Skeletal muscle cell (primary cell): ENCODE measurements at regions not wholly inside any gene's neighbourhood (a gene's known extent, or its start where the extent isn't known, plus 50 kb on each side); places are given as distances from the start of the nearest gene placed in this dataset.
A peak's percentile ranks its signal among the peaks of the same experiment; 100 is the strongest.

Experiments
- DNase-seq: peaks from one replicate; pipeline ENCODE4 v3.0.0-alpha.2; 2010; ENCODE audit warnings: low read depth
- H3K4me3 ChIP-seq: 2 replicates; pipeline ENCODE4 v1.5.1; 2011; ENCODE audit warnings: low read depth, mild to moderate bottlenecking, control low read depth, low read length, moderate library complexity

DNA sequence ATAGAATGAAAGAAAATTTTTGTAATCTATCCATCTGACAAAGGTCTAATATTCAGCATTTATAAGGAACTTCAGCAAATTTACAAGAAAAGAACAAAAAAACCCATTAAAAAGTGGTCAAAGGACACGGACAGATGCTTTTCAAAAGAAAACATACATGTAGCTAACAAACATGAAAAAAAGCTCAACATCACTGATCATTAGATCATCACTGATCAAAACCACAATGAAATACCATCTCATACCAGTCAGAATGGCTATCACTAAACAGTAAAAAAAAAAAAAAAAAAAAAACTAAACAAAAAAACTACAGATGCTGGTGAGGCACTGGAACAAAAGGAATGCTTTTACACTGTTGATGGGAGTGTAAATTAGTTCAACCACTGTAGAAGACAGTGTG, 837.1 kb downstream of the EPHA7 start:
- H3K4me3 ChIP-seq: no peak overlapping the region
- no peak for DNase-seq

DNA sequence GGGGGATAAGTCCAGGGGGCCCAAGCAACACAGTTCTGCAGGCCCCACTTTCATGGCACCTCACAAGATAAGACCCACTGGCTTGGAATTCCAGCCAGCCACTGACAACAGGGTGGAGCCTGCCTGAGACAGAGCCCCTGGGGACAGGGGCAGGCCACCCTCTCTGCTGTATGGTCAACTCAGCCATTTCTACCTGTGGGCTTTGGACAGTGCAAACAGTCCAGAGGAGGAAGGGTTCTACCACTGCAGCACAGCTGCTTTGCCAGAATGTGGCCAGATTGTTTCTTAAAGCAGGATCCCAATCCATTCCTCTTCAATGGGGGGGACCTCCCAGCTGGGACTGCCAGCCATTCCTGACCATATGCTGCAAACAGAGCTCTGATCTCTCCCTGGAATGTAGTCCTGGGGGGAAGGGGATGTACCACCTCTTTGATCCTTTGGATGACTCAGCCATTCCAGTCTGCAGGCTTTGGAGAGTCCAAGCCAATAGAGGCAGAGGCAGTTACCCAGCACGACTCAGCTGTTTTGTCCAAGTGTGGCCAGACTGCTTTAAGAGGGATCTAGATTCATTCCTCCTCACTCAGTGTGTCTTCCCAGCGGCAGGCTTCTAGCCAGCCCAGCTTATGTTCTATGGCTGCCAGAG, 842.2 kb downstream of the EPHA7 start:
- H3K4me3 ChIP-seq: no peak overlapping the region
- DNase-seq: peak; percentile 55

DNA sequence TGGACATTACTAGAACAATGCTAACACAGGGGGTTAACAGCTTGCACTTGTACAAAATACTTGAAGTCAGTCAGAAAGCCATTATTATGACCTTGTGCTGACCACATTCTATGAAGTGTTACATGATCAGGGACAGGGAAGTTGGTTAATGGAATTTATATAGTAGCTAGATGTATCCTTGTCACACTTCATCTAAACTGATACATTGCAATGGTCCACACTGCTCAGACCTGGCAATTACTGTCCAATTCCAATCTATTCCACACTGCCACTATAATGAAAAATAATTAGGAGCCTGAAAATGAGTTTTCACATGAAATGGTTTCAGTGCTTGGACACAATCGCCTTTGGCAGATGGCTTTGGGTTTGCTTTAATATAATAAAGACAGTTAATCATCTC, 850.8 kb downstream of the EPHA7 start:
- no peak overlapping the region for H3K4me3 ChIP-seq
- DNase-seq: no peak

DNA sequence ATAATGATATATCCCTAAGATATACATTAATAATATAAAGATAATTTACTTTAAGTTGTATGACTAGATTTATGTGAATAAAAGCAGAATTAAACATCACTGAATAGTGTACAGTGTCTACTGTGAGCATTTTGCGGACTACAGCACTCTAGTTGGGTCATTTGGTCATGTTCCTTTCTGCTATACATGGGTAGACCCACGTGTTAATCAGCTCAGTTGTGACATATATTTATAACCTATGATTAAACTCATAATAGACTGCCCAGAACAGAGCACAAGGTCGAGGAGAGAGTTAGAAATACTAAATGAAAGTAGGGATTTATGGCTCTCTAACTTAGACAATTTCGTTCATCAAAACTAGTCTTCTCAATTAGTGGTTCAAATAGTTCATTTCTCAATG, 852.7 kb downstream of the EPHA7 start:
- no peak for DNase-seq
- H3K4me3 ChIP-seq: no peak overlapping the region

DNA sequence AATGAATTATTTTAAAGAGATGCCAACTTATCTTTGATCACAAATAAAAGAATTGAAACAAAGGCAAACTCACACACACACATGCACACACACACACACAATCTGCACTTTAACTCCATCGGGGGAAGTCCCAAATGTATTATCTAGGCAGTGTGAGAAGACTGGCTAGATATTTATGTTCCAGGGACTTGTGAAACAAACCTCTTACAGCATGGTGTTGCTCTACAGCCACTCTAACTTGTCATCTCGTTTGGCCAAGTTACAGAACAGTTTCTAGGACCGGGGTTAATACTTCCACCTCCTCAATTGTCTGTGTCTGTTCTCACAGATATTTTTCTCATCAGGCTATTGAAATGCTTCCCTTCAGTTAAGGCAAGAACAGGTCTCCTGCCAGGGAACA, 855.0 kb downstream of the EPHA7 start:
- no peak for DNase-seq

DNA sequence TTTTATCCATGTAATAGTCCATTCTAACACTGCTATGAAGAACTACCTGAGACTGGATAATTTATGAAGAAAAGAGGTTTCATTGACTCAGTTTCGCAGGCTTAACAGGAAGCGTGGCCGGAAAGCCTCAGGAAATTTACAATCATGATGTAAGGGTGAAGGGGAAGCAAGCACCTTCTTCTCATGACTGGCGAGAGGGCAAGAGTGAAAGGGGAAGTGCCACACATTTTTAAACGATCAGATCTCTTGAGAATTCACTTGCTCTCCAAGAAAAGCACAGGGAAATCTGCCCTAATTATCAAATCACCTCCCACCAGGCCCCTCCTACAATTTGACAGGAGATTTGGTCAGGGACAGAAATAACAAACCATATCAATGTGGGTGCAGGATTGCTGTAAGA, 859.7 kb downstream of the EPHA7 start:
- DNase-seq: no peak
- no peak overlapping the region for H3K4me3 ChIP-seq

More for the DNA sequence above, 855.0 kb downstream of the EPHA7 start:
- H3K4me3 ChIP-seq: no peak overlapping the region

DNA sequence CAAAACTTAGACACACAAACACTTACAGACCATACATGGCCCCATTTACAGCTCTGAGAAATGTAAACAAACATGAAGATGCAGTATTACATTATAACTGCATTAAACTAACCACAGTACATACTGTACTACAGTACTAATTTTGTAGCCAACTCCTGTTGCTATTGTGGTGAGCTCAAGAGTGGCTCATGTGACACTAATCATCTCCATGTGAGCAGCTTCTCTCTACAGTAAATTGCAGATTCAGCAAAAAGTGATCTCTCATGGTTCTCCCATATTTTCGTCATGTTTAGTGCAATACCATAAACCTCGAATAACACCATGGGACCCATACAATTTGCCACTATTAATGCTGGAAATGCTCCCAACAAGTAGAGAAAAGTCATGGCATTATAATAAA, 860.4 kb downstream of the EPHA7 start:
- no peak for DNase-seq

DNA sequence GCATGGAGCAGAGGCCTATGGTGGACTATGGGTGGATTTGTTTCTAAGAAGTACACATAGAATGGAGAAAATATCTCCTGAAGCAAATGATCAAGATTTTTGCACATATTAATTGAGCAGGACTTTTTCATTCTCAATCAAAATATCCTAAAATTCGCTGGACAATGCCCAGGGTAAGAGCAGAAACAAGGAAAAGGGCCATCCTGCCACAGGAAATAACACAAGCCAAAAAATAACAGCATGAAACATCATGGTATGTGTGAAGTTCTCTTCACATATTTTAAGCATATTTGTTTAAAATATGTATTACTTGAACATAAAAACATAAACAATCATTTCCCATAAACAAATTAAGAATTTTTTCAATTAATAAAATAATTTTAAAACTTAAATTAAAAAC, 868.9 kb downstream of the EPHA7 start:
- no peak for DNase-seq
- no peak overlapping the region for H3K4me3 ChIP-seq

More for the DNA sequence above, 860.4 kb downstream of the EPHA7 start:
- H3K4me3 ChIP-seq: no peak overlapping the region

DNA sequence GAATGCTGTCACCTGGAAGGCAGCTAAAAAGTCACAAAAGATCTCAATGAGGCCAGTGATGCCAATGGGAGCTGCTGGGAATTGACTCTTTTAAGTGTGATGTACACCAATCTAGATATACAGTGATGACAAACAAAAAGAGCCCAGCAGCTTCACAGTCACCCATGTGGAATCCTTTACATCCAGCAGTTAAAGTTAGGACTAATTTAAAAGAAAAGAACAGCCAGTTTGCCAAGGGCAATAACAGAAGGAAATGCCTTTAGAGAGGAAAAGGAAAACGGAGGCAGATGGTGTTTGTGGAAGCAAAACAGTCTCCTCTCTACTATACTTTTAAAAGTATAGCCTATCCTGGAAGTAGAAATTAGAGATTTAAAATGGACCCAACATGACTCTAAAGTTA, 873.5 kb downstream of the EPHA7 start:
- no peak overlapping the region for H3K4me3 ChIP-seq
- no peak for DNase-seq

DNA sequence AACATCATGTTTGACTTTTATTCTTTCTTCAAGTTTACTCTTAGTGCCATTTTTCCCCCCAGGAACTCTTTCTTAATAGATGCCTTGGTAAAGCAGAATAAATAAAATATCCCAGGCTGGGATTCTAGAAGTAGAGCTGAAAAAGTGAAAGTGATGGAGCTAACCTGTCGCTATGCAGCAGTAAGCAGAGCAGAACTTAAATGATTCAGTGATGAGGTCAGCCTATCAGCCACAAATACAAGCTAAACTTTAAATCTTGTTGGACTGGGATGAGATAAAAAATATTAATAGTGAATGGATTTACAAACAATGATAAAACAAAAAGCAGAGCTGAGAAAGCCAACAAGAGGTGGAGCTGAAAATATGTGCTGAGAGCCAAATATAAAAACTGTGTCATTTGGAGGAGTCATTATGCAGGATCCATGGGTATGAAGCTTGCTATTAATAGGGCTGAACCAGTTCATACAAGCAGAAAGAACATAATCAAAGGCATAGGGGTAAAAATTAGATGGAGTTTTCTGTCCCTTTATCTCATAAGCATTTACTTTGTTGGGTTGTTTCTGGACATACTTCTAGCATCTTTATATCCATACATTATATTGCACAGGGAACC, 877.8 kb downstream of the EPHA7 start:
- no peak for DNase-seq
- no peak overlapping the region for H3K4me3 ChIP-seq

DNA sequence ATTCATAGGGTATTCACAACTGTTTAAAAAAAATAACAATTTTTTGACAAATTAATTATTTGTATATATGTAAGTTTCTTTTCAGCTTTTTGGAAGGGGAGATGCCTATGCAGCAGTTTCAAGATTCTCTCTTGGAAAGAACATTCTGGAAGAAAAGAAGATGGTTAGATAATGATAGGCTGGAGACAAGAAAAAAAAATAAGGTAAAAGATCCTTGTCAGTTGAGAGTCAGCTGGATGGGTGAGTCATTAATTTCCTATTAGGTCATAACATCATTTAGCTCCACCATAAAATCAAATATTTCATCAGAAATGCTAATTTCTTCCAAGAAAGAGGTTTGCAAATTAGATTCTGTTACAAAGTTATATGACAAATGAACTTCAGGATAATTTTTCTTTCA, 880.4 kb downstream of the EPHA7 start:
- DNase-seq: no peak
- H3K4me3 ChIP-seq: no peak overlapping the region

DNA sequence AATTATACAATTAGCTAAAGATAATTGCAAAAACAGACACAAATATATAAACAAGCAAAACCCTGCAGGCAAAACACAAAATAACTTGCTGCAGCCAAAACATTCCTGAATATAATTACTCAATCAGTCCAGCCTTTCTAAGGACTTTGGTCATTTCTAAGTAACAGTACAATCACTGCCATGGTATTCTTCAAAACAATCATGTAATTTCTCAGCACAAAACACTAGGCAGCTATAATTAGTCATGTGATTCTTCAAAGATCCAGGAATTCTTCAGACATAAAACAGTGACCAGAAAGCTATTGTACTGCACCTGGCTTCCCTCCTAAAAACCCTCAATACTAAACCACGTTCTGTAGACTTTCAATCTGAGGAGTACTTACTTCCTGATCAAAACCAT, 881.1 kb downstream of the EPHA7 start:
- H3K4me3 ChIP-seq: no peak overlapping the region
- DNase-seq: no peak

DNA sequence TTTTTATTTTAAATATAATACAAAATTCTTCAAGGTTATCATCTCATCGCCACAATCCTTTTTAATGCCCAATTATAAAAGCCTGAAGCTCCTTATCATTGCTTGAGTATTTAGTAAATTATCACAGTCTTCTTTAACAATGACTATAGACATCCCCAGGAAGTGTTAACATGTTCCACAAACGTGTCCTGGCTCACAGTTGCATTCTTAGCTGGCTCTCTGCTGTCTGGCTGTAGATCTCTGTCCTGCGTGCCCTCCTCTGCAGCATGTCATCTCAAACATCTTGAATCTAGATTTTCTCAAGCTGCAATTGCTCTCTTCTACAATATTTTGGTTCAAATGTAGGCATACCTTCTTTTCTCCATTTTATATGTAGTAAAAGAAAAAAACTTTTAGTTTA, 885.2 kb downstream of the EPHA7 start:
- no peak overlapping the region for H3K4me3 ChIP-seq
- no peak for DNase-seq

DNA sequence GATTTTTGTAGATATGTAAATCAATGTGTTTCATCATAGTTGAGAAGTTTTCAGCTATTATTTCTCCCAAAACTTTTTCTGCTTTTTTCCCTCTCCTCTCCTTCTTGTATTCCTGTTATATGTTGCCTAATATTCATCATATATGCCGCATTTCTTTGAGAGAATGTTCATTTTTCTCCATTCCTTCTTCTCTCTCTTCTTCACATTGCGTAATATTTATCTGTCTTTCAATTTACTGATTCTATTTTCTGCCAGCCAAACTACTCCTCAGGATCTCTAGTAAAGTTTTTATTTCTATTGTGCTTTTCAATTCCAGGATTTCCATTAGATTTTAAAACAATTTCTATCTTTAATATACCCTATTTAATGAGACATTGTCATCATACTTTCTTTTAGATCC, 896.8 kb downstream of the EPHA7 start:
- H3K4me3 ChIP-seq: no peak overlapping the region
- no peak for DNase-seq

DNA sequence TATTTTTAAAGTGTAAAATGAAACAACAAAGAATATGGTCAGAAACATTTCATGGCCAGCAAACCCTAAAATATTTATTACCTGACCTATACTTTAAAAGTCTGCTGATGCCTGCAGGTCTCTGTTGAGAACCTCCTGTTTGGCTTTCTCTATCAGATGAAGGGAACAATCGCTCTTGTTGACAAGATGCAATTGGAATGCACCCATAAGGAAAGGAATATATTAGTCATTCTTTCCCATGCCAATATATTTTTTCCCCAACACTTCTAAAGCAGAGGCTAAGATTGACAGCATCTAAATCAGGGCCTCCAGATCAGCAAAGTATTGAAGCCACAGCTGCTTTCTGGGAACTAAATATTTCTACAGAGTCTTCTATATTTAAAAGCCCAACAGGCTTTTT, 897.8 kb downstream of the EPHA7 start:
- DNase-seq: no peak

DNA sequence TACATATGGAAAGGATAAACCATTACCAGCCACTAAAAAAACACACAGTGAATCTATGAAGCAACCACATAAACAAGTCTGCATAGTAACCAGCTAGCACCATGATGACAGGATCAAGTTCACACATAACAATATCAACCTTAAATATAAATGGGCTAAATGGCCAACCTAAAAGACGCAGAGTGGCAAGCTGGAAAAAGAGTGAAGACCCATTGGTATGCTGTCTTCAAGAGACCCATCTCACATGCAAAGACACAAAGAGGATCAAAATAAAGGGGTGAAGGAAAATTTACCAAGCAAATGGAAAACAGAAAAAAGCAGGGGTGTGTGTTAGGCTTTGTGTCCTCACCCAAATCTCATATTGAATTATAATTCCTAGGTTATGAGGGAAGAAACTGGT, 909.2 kb downstream of the EPHA7 start:
- H3K4me3 ChIP-seq: no peak overlapping the region
- no peak for DNase-seq

More for the DNA sequence above, 897.8 kb downstream of the EPHA7 start:
- H3K4me3 ChIP-seq: no peak overlapping the region

DNA sequence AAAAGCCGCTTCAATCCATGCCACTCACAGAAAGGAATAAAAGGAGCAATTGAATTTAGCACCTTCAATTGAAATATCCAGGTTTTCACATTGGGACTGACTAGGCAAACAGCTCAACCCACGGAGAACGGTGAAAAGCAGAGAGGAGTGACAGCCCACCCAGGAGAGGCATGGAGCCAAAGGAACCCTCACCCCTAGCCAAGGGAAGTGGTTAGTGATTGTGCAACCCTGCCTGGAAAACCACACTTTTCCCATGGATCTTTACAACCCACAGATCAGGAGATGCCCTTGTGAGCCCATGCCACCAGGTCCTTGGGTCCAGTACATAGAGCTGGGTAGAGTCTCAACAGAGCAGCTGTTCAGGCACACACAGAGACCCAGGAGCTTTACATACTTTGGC, 911.8 kb downstream of the EPHA7 start:
- DNase-seq: no peak
- no peak overlapping the region for H3K4me3 ChIP-seq

DNA sequence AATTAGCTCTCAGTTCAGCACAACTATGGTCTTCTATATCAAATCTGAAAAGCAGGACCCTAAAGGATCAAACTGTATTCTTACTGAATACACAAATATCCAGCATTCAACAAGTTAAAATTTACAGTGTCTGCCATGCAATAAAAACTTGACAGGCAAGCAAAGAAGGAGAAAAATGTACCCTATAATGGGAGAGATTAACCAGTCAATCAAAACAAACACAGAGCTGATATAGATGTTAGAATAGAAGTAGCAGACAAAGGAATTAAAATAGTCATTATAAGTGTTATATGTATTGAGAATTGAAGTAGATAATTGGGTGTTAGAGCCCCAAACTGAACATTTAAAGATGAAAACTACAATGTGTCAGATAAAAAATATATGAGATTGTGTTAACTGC, 914.9 kb downstream of the EPHA7 start:
- no peak overlapping the region for H3K4me3 ChIP-seq
- DNase-seq: no peak

DNA sequence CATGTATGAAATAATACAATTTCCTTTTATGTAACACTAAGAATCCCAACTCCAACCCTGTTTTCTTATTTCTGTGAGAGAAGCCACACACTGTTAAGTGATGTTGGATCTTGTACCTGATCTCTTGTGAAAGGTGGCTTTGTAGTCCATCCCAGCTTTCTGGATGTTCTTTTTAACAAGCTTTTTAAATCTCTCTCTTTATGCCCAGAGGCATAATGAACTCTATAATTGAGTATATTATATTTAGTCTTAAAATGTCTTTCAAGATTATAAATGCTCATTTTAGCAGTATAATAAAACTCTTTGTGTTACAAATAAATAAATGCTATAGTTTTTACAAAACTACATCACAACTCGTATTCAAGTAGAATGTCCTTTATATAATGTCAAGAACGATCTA, 922.1 kb downstream of the EPHA7 start:
- DNase-seq: no peak
- no peak overlapping the region for H3K4me3 ChIP-seq

DNA sequence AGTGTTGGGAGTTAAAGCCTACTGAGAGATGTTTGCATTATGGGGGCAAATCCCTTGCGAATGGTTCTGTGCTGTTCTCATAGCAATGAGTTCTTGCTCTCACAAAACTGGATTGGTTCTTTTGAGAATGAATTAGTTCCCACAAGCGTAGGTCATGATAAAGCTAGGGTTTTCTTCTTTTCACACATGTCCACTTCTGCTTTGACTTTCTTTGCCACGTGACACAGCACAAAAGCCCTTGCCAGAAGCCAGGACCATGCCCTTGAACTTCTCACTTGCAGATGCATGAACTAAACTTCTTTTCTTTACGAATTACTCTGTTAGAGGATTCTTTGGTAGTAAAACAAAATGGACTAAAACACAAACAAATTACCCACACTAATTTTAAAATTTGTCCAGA, 922.8 kb downstream of the EPHA7 start:
- H3K4me3 ChIP-seq: no peak overlapping the region
- no peak for DNase-seq

DNA sequence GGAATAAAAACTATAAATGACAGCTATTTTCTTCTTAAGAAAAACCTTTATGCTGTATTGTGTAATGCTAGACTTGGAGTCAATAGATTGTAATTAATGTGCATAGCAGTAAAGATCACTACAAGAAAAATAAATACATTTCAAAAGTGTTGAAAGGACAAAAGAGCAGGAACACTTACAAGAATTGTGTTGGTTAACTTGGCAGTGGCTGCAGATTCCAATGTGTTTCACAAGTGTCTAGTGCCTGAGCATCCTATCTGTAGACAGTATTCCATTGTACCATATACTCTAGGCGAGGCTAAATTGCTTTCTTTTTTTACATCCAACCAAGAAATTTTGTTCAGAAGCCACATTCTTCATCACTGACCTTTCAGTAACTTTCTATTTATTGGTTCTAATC, 924.1 kb downstream of the EPHA7 start:
- peak; percentile 67 for DNase-seq
- no peak overlapping the region for H3K4me3 ChIP-seq

DNA sequence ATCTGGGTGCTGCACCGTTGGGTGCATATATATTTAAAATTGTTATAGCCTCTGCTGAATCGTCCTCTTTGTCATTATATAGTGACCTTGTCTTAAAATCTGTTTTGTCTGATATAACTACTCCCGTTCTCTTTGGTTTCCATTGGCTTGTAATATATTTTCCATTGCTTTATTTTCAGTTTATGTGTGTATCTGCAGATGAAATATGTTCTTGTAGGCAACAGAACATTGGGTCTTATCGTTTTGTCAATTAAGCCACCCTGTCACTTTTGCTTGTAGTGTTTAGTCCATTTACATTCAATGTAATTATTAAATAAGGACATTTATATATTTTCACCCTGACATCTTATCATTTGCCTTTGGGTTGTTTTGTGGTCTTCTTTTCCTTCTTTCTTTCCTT, 933.9 kb downstream of the EPHA7 start:
- DNase-seq: no peak
- no peak overlapping the region for H3K4me3 ChIP-seq
